HEK293T (cell line): ENCODE measurements at regions not wholly inside any gene's neighbourhood (a gene's known extent, or its start where the extent isn't known, plus 50 kb on each side); places are given as distances from the start of the nearest gene placed in this dataset.

Experiments used
- CTCF ChIA-PET: fragments of 350-600 bp; formaldehyde crosslinking; extraction: SDS; loops from one replicate; lab custom pipeline; 2021; ENCODE audit warnings: antibody characterized with exemption, inconsistent platforms; lab: Yijun Ruan, JAX
- POLR2A ChIA-PET: fragments of 350-600 bp; formaldehyde crosslinking; extraction: SDS; loops from one replicate; lab custom pipeline; 2020; ENCODE audit warnings: antibody characterized with exemption, inconsistent platforms; lab: Yijun Ruan, JAX
- DNase-seq: peaks from one replicate; pipeline ENCODE4 v3.0.0; 2012; ENCODE audit warnings: mixed read lengths; ENCODE audit errors: extremely low spot score
- ARNT ChIP-seq: fragments of 450-650 bp; IDR thresholded peaks from 2 replicates; pipeline ENCODE4 v1.6.1; 2017; ENCODE audit warnings: mild to moderate bottlenecking
- BHLHE40 ChIP-seq: fragments of 450-650 bp; IDR thresholded peaks from 2 replicates; pipeline ENCODE4 v1.6.1; 2016; ENCODE audit warnings: mild to moderate bottlenecking, moderate library complexity, borderline replicate concordance
- CTBP1 ChIP-seq: fragments of 450-650 bp; IDR thresholded peaks from 2 replicates; pipeline ENCODE4 v1.6.1; 2016; ENCODE audit warnings: borderline replicate concordance
- ELF4 ChIP-seq: fragments of 450-650 bp; IDR thresholded peaks from 2 replicates; pipeline ENCODE4 v1.6.1; 2017; ENCODE audit warnings: antibody characterized with exemption
- FOXA1 ChIP-seq: fragments of 450-650 bp; IDR thresholded peaks from 2 replicates; pipeline ENCODE4 v1.6.1; 2016; ENCODE audit warnings: mild to moderate bottlenecking
- FOXK2 ChIP-seq: fragments of 450-650 bp; IDR thresholded peaks from 2 replicates; pipeline ENCODE4 v1.6.1; 2016; ENCODE audit warnings: mild to moderate bottlenecking
- FOXM1 ChIP-seq: fragments of 450-650 bp; IDR thresholded peaks from 2 replicates; pipeline ENCODE4 v1.6.1; 2017; ENCODE audit warnings: mild to moderate bottlenecking, borderline replicate concordance
- HDGF ChIP-seq: fragments of 450-650 bp; IDR thresholded peaks from 2 replicates; pipeline ENCODE4 v1.6.1; 2017; ENCODE audit warnings: antibody characterized with exemption, borderline replicate concordance
- L3MBTL2 ChIP-seq: fragments of 450-650 bp; conservative IDR thresholded peaks from 2 replicates; pipeline ENCODE4 v1.6.1; 2016; ENCODE audit warnings: mild to moderate bottlenecking
- LEF1 ChIP-seq: fragments of 450-650 bp; IDR thresholded peaks from 2 replicates; pipeline ENCODE4 v1.6.1; 2017; ENCODE audit warnings: mild to moderate bottlenecking, borderline replicate concordance
- NFRKB ChIP-seq: fragments of 450-650 bp; IDR thresholded peaks from 2 replicates; pipeline ENCODE4 v1.6.1; 2016; ENCODE audit warnings: mild to moderate bottlenecking, moderate library complexity
- PKNOX1 ChIP-seq: fragments of 450-650 bp; IDR thresholded peaks from 2 replicates; pipeline ENCODE4 v1.6.1; 2016
- SP1 ChIP-seq: fragments of 450-650 bp; IDR thresholded peaks from 2 replicates; pipeline ENCODE4 v1.6.1; 2017
- SUZ12 ChIP-seq: fragments of 450-650 bp; IDR thresholded peaks from 2 replicates; pipeline ENCODE4 v1.6.1; 2016; ENCODE audit warnings: mild to moderate bottlenecking
- TARDBP ChIP-seq: fragments of 450-650 bp; IDR thresholded peaks from 2 replicates; pipeline ENCODE4 v1.6.1; 2016
- ZNF384 ChIP-seq: fragments of 450-650 bp; IDR thresholded peaks from 2 replicates; pipeline ENCODE4 v1.6.1; 2016

DNA sequence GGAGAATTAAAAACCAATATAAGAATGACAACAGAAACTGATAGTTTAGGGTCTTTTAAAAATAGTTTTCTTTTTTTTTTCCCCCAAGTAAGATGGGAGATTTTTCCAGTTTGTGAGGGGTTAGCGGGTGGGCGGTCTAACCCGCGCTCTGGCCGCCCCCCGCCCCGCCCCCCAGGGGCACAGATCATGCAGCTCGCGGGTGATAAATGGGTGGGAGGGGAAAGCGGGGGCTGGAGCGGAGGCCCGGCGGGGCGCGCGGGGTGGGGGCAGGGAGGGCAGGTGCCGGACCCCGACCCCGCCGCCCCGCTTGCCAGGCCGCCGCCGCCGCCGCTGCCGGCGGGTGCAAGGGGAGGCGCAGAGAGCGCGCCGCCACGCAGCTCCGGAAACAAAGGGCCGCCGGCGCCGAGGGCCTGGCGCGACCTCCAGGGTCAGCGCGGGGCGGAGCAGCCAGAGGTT is 60.1 kb upstream of the GSE1 start:
- TF ChIP-seq TARDBP (no peak), BHLHE40 (no peak), L3MBTL2 (no peak), CTBP1 (no peak), SP1 (no peak)
- ChIA-PET POLR2A (interaction anchor here (0.7 to 2.5 kb wide), 12 partner anchors 9 to 92 kb away, joined by 3 to 11 read pairs (median 4); no protein-coding TSS in a partner anchor), CTCF (interaction anchor here (0.6 to 1.8 kb wide), 10 partner anchors 11 to 181 kb away, joined by 3 to 6 read pairs (median 4); no protein-coding TSS in a partner anchor)
- no peak for DNase-seq

DNA sequence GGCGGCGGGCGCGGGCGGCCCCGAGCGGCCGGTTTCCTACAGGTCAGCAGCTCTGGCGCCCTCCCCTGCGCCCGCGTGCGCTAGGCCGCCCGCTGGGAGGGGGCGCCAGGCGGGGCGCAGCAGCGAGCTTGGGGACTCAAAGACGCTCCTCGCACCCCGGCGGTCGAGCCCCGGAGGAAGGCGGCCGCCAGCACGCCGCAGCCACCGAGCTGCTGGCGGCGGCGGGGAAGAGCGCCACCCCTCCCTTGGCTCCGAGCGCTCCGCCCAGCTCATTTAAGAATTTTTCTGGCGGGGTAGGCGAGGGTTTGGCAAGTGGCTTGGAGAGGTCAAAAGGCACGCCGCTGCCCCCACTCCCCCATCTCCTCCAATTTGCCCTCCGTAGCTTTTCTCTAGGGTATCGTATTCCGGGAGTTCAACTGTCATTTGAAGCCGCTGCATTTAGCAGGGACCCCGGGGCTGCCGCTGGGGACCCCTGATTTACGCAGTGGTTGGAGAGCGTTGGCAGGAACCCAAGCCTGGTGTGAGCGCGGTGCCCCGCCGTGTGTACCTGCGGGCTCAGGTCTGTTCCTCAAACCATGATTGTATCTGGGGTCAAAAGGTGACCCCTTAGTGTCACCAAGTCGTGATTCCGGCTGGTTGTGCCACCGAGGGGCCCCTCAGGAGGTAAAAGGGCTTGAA is 59.5 kb upstream of the GSE1 start:
- TF ChIP-seq ARNT (no peak), BHLHE40 (no peak), CTBP1 (no peak), NFRKB (no peak), PKNOX1 (no peak), SP1 (no peak), HDGF (no peak), FOXM1 (no peak), TARDBP (no peak), L3MBTL2 (no peak)
- ChIA-PET POLR2A (interaction anchor here (0.7 to 2.5 kb wide), 12 partner anchors 8 to 92 kb away, joined by 3 to 11 read pairs (median 4); no protein-coding TSS in a partner anchor), CTCF (interaction anchor here (0.6 to 1.8 kb wide), 11 partner anchors 10 to 182 kb away, joined by 3 to 6 read pairs (median 3); no protein-coding TSS in a partner anchor)
- peak; percentile 51 for DNase-seq

- peak; percentile 57 for DNase-seq
- peak; percentile 57 for TF ChIP-seq L3MBTL2
- TF ChIP-seq FOXA1, result no peak
- ChIA-PET POLR2A (interaction anchor here (0.9 to 2.5 kb wide), 8 partner anchors 8 to 93 kb away, joined by 3 to 11 read pairs (median 4); no protein-coding TSS in a partner anchor), CTCF (interaction anchor here (1.0 to 1.7 kb wide), 7 partner anchors 17 to 183 kb away, joined by 3 to 6 read pairs (median 4); no protein-coding TSS in a partner anchor)
Measured at GRCh38 chr16:85554114-85554888, 58.8 kb upstream of the GSE1 start.

GRCh38 chr16:85554889-85555718 is 58.0 kb upstream of the GSE1 start:
- ChIA-PET POLR2A (interaction anchor here (2.5 kb wide), 1 partner anchor 29 kb away, joined by 11 read pairs; no protein-coding TSS in a partner anchor), CTCF (interaction anchor here (0.5 to 1.4 kb wide), 3 partner anchors 18 to 75 kb away, joined by 3 to 6 read pairs (median 3); no protein-coding TSS in a partner anchor)
- peak; percentile 48 for DNase-seq
- TF ChIP-seq LEF1, result no peak
- no peak for TF ChIP-seq L3MBTL2
- no peak for TF ChIP-seq ARNT
- TF ChIP-seq ELF4, result no peak
- TF ChIP-seq SUZ12, result no peak
- no peak for TF ChIP-seq PKNOX1
- TF ChIP-seq BHLHE40, result no peak
- TF ChIP-seq FOXK2, result no peak
- no peak for TF ChIP-seq FOXA1
- no peak for TF ChIP-seq HDGF
- no peak for TF ChIP-seq FOXM1
- TF ChIP-seq NFRKB, result no peak

DNA sequence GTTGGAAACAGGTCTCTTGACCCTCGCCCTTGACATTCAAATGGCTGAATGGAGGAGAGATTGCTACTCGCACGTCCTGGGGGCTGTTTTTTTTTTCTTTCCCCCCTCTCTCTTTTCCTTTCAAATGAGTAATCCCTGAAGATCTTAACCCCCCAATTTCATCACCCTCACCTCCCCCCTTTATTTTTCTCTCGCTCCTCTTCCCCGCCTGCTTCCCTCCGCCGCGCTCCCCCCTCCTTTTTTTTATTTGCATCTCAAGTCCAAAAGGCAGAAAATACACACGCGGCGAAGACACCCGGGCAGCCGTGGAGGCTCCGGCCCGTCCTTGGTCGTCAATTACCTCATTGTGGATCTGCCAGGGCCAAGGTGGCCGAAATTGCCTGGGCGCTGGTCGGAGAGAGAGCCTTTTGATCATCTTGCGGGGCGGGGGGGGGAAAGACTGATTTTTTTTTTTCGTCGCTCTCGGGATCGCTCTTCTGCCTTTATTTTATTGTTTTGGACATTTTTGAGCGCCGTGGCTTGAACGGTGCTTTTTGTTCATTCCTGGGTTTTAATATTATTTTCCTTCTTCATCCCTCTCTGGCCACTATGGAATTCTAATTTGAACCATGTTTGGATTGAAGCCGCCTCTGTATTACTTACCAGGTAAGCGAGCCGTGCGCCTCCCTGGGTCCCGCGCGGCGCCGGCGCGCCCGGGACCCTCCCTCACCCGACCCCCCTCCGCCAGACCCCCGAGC is 57.2 kb upstream of the GSE1 start:
- ChIA-PET CTCF (no interaction called here), POLR2A (interaction anchor here (0.8 to 2.1 kb wide), 2 partner anchors 13 to 57 kb away, joined by 3 to 9 read pairs; partner anchors contain the start of gene GSE1)
- TF ChIP-seq NFRKB (no peak), ZNF384 (0 out of 2 replicates have a peak, but pooled peaks have one; percentile 9)
- no peak for DNase-seq
